Suppressor macrophage (primary cell): ENCODE measurements at regions not wholly inside any gene's neighbourhood (a gene's known extent, or its start where the extent isn't known, plus 50 kb on each side); places are given as distances from the start of the nearest gene placed in this dataset.
A peak's percentile ranks its signal among the peaks of the same experiment; 100 is the strongest.

Source experiments
- DNase-seq, 4 experiments: peaks; one replicate each; pipeline ENCODE4 v3.0.0-alpha.2; 2020 to 2022

DNA sequence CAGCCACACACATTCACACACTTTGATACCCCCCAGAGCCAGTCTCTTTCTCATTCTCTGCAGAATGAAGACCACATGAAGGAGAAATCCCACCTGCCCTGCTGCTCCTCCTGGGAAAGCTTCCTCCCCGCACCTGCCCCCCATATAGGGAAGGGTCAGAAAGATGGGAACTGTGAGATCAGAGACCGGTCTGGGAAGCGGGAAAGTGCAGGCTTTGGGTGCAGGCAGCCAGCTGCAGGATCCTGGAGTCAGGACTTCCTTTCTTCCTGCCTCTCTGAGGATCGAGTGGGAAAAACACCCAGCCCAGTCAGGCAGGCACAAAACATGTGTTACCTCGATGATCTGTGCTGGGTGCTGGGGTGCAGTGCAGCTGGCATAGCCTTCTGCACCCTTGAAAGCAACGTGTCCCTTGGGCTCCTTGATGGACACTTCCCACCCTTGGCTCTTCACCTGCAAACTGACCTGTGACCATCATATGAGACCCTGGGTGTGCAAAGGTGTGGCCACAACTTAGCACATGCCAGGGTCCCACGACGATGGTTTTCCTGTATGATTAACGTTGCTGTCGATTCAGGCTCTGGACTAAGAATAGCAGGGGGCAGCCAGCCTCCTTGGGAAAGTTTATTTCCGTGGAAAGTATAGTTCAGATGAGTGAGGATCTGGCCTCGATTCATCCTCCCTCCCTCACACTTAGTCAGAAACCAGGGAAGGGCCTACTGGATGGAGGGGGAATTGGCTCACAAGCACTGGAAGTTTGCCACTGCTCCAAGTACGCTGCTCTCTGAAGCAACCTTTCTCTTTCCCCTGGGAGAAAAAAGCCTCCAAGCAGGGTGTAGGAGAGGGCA lies 105.4 kb upstream of the MED13L start:
- DNase-seq, result no peak

DNA sequence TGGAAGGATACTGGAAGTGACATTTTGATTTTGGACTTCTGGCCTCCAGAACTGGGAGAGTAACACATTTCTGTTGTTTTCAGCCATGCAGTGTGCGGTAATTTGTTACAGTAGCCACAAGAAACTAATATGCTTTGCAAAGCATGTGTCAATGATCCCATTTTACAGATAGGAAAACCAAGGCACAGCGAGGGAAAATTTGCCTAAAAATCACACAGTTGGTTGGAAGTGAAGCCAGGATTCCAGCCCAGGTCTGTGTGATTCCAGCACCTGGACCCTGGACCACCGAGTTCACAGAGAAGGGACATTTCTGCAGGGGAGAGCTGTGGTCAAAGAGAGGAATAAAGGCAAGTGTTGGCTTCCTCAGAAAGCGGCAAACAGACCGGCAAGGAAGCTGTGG lies 106.7 kb upstream of the MED13L start:
- DNase-seq, result no peak

DNA sequence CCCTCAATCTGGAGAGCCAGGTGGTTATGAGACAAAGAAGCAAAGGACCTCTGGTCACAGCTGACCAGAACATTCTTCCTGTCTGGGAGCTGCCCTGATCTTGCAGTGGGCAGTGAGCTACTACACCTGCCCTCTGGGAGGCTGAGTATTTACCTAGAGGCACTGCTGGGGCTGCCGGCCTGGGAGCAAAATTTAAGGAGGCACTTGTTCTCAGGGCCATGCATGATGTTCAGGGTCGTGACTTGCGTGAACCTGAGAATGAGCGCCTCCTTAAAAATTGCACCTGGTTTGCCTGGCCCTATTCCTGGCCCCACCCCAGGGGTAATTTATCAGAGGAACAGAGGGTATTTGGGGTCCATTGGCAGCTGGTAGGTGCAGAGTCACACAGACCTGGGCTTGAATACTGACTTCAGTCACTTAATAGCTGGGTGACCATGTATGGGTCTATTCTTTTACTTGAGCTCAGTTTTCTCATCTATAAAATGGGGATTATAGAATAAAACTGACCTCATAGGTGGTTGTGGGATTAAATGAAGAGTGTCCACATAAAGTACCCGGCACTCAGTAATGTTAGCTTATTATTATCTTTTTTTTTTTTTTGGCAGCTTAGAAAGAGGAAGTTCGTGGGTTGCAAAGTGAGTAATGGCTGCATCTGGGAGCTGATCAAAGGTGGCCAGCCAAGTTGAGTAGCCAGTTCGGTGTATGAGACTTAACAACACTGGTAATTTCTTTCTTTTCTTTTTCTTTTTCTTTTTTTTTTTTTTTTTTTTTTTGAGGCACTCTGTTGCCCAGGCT lies 107.4 kb upstream of the MED13L start:
- peak; percentile 61 to 80 (median 74) for DNase-seq

DNA sequence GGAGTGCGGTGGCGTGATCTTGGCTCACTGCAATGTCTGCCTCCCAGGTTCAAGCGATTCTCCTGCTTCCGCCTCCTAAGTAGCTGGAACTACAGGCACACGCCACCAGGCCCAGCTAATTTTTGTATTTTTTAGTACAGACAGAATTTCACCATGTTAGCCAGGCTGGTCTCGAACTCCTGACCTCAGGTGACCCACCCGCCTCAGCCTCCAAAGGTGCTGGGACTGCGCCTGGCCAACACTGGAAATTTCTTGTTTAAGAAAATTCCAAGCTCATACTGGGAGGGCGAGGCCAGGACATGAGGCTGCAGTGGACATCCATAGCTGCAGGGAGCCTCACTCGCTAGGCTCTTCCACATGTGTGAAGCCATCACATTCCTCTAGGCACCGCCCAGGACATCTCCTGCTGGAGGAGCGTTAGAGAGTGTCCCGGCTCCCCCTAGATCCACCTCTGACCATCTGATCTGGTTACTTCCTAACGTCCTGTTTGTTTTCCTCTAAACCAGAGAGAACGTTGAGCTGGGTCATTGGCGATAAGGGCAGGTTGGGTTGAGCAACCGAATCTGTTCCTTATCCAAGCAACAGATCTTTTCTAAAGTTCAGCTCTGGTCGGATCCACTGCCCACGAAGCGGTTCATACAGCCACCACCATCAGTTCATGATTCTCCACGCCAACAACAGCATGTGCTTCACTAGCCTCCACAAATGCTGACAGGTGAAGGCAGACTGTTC lies 108.2 kb upstream of the MED13L start:
- DNase-seq, result peak in 1 of 4 experiments; percentile 22

DNA sequence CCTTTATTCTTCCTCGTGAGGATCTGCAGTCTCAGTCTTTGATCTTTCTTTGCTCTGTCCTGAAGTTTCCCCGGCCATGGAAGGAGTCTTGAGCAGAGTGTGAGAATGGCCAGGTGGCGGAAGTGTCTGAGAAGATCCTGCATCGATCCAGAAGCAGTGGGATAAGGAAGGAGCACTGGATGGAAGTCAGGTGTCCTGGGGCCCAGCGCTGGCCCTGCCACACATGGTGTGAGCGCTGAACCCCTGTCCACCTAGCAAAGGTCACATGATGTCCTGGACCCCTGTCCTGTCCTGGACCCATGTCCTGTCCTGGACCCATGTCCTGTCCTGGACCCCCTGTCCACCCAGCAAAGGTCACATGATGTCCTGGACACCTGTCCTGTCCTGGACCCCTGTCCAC lies 111.8 kb upstream of the MED13L start:
- DNase-seq, result no peak

DNA sequence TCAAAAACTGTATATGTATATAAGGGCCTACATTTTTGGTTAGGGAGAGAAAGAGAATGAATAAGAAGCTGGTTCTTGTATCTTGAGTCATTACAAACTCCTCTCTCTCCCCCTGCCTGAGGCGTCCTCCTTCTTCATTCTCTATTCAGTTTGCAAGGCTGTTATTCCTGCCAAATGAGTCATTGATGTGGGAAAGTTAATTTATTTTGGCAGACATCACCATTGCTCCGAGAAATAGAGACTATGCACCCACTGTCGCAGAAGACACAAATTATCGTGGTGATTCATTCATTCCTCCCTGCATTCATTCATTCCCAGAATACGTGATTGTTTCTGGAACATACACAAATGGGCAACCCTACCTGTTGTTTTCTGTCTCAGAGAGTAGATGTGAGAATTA lies 112.5 kb upstream of the MED13L start:
- DNase-seq, result no peak

DNA sequence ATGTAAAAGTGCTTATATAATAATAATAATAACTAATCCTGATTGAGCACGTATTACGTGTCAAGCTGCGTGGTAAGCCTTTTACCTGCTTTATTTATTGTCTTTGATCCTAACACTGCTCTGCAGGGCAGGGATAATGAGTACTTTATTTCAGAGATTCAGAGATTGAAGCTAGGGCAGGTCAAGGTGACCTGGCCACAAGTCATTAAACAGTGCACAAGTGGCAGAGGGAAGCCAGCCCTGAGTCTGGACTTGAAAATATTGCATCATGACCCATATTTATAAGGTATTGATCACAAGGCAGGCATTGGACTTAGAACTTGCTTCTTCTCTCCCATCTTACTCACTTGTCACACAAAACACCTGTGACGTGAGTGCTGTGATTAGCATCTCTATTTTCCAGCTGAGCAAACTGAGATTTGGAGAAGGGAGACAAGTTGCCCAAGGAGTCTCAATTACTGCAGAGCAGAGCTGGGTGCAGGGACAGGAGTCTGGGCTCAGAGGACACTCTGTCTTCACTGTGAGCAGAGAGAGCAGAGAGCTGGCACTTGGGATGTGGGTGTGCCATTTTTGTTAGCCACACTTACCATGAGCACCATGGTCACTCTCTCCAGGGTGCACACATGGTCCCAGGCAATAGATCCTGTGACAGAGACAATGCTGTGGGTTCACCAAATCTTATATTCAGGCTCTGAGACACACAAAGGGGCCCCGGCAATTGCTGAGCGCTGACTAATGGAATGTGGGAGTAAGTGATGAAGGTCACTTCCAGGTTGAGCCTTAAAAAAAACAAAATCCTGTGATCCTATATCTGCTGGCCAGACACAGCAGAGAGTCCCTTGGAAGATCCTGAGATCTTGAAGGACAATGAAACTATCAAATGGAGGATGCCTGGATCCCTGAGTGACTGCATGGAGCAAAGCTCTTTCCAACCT lies 113.2 kb upstream of the MED13L start:
- DNase-seq, result peak in 1 of 4 experiments; percentile 26

DNA sequence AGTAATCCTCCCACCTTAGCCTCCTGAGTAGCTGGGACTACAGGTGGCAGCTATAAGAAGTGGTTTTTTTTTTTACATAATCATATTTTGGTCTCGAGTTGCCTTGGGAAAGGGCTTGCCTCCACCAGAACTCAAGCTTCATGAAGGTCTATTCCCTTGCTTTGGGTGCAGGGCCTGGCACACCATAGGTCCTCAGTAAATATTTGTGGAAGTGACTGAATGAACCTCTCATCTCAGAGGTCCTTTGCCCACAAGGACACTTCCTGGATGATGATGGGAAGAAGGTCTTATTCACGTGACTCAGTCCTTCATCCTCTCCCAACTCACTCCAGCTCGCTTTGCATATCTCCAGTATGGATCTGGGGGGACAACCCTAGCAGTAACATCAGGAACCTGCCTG lies 114.0 kb upstream of the MED13L start:
- DNase-seq, result no peak

DNA sequence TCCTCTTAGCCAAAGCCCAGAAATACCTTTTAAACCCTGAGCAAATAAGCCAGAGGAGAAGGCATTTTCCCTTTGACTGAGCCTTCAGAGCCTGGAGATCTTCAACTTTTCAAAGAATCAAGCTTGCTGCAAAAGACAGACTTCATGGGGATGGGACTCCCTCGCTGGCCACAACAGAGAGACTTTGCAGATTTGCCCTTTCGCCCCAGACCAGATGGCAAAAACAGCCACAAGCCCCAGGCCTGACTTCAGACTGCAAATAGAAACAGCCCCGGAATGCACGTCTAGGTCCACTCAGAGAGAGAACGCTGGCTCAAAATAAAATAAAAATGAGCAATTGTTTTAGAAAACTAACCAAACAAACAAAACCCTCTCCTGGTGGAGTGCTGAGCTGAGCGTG lies 114.6 kb upstream of the MED13L start:
- DNase-seq, result no peak

DNA sequence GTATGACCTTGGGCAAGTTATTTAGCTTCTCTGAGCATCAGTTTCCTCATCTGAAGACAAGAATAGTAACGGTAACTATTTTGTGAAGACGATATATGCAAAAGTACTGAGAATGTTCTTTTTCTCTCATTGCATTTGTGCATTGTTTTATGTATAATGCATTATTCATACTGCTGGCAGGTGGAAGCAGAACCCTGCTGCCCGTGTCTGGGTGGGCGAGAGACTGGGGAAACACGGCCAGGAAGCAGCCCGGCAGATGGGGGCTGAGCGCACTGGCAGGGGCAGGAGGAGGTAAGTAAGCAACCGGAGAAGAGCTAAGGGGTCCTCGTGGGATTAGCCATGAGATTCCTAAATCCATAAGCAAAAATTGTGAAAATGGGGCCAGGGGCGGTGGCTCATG lies 115.8 kb upstream of the MED13L start:
- DNase-seq, result peak in 1 of 4 experiments; percentile 15

DNA sequence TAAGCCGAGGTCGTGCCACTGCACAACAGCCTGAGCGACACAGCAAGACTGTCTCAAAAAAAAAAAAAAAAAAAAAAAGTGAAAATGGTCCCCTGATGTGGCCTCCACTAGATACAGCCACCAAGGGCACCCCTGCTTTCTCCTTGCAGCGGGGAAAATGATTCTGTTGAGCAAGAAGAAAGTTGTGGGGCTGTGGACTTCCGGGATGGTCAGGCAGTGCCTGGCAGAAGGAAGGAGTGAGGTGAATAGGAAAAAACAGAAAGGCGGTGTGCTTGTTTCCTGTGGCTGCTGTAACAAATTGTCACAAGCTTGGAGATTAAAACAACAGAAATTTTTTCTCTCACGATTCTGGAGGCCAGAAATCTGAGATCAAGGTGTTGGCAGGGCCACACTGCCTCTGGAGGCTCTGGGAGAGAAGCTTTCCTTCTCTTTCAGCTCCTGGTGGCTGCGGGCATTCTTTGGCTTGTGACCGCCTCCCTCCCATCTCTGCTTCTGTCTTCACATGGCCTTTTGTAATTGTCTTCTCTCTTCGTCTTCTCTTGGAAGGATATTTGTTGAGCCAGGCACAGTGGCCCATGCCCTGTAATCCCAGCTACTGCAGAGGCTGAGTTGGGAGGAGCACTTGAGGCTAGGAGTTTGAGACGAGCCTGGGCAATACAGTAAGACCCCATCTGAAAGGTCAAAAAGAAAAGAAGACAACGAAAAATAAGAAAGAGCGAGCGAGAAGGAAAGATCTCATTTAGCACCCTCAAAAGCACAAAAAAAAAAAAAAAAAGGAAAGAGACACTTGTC lies 116.6 kb upstream of the MED13L start:
- no peak for DNase-seq

DNA sequence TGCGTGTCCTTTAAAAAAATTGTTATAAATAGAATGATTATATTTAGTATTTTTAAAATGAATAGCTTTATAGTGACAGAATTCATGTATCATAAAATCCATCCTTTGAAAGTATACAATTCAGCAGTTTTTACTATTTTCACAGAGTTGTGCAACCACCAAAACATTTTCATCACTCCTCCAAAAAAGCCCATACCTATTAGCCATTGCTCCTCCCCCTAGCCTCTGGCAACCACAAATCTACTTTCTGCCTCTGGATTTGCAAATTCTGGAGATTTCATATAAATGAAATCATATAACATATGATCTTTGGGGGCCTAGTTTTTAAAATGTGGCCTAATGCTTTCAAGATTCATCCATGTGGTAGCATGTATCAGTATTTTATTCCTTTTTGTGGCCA lies 117.9 kb upstream of the MED13L start:
- DNase-seq, result no peak

DNA sequence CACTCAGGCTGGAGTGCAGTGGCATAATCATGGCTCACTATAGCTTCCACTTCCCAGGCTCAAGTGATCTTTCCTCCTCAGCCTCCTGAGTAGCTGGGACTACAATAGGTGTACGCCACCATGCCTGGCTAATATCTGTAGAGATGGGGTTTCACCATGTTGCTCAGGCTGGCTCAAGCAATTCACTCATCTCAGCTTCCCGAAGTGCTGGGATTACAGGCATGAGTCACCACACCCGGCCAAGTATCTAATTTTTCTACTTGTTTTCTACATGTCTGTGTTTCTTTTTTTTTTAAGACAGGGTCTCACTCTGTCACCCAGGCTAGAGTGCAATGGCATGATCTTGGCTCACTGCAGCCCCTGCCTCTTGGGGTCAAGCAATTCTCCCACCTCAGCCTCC lies 119.7 kb upstream of the MED13L start:
- DNase-seq, result no peak

DNA sequence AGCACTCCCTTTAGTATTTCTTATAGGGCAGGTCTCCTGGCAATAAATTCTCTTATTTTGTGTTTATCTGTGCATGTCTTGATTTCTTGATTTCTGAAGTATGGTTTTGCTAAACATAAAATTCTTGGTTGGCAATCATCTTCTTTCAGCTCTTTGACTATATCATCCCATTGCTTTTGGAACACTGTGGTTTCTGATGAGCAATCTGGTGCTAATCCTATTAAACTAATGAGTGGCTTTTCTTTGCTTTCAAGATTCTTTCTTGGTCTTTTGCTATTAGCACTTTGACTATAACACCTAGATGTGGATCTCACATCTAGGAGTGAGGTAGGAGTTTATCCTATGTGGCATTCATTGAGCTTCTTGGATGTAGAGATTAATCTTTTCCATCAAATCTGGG lies 120.7 kb upstream of the MED13L start:
- DNase-seq, result no peak

DNA sequence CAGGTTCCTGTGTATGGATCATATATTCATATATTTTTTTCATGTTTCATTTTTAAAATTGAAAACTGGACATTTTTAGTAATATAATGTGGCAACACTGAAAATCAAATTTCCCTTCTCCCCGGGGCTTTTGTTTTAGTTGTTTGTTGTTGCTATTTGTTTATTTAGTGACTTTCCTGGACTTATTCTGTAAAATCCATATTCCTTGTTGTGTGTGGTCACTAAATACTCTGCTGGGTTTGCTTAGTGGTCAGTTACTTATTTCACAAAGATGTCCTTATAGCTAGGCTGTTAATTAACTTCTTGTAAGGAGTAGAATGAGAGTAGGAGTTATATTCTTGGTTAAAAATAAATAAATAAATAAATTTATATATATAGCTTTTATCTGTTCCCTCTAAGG lies 121.6 kb upstream of the MED13L start:
- DNase-seq, result no peak

DNA sequence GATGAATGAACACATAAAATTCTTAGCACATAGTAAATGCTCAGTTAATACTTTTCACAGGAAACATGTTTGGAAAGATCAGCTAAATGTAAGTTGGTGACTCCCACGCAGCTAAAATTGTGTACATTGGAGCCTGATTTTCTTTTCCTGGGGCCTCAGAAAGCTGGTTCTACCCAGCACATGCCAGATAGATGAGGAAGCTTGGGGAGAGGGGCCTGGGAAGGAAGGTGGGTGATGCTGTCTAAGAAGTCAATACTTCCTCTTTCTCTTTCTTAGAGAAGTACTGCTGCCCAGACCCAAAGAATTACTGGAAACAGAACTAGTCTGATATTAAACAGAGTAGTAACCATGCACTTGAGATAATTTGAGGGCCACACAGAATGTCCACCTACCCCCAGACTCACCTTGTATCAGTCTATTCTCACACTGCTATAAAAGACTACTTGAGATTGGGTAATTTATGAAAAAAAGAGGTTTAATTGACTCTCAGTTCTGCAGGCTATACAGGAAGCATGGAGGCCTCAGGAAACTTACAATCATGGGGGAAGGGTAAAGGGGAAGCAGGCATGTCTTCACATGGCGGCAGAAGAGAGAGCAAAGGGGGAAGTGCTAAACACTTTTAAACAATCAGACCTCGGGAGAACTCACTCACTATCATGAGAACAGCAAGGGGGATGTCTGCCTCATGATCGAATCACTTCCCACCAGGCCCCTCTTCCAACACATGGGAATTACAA lies 123.3 kb upstream of the MED13L start:
- DNase-seq, result peak; percentile 85 to 95 (median 90)

DNA sequence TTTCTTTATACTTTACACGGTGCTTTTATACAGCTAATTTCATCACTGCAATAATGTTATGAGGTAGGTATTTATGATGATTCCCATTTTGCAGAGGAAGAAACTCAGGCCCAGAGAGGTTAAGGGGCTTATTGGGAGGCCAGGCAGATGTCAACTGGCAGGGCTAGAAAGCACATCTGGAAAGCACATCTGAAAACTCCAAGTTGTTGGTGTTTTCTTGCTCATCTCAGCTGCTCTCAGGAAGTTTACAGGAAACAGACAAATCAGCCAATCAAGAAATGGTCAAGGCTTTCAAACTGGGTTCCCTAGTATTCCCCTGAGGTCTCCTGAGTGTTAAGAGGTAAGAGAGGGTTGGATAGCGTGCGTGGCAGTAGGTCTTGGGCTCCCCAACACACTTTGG lies 124.1 kb upstream of the MED13L start:
- no peak for DNase-seq

DNA sequence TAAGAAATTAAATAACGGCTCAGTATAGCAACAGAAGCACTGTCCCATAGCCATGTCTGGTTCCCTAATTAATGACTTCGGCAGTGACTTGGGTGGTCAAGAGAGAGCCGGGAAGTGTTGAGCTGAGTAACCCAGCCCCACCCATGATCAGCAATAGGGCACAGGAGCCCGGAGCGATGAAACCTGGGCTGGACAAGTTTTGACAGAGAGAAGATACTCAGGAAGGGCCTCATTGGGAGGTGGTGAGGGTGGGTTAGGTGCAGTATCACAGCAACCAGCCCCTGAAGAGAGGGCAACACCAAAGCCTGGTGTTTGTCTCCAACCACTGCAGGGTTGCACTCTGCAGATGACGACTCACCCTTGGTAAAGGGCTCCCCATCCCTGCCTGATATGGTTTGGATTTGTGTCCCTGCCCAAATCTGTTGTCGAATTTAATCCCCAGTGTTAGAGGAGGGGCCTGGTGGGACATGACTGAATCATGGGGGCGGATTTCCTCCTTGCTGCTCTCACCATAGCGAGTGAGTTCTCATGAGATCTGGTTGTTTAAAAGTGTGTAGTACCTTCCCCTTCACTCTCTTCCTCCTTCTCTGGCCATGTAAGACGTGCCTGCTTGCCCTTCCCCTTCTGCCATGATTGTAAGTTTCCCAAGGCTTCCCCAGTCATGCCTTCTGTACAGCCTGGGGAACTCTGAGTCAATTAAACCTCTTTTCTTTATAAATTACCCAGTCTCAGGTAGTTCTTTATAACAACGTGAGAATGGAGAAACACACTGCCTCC lies 124.9 kb upstream of the MED13L start:
- DNase-seq, result peak in 3 of 4 experiments; percentile 18 to 32 (median 32)

DNA sequence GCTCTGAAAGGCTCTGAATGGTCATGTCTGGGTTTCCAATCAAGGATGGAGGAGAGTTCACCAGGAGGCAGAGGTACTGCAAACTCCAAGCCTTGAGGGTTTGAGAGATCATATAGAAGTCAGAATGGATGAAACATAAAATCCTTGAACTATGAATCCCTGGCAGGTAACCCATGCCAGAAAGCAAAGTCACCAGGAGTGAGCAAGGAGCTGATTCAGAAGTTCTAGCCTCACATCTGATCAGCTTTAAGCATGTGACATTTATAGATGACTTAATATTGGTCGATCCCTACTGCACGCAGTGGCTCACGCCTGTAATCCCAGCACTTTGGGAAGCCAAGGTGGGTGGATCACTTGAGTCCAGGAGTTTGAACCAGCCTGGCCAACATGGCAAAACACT lies 126.1 kb upstream of the MED13L start:
- no peak for DNase-seq

DNA sequence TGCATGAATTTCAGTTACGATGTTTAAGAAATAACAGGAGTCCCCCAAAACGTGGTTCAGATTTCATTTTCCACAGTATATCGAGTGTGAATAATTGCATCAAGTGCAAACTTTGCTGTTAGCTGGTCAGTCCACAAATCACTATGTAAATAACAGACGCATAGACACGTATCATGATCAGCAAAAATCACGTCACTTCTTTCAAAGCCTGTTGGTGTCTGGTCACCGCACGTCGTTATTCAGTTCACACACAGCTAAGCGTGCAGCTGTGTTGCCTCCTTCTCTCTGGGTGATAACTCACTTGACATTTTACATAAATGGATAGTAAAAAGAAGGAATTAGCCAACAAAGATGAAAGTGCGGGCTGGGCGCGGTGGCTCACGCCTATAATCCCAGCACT lies 126.8 kb upstream of the MED13L start:
- DNase-seq, result no peak
